Neural progenitor cell (in vitro differentiated cells): ENCODE measurements at regions not wholly inside any gene's neighbourhood (a gene's known extent, or its start where the extent isn't known, plus 50 kb on each side); places are given as distances from the start of the nearest gene placed in this dataset.

ENCODE experiments used
- DNase-seq: peaks from one replicate; pipeline ENCODE4 v3.0.0-alpha.2; 2016; ENCODE audit warnings: low spot score
- H2AFZ ChIP-seq: fragments of 200-600 bp; sonication (generic); replicated peaks from 2 replicates; pipeline ENCODE4 v1.6.1; 2016; ENCODE audit warnings: antibody characterized with exemption
- H3F3A ChIP-seq: fragments of 200-600 bp; sonication (generic); 2 replicates; pipeline ENCODE4 v1.6.1; 2016; ENCODE audit warnings: antibody characterized with exemption, low read depth
- H3K27ac ChIP-seq: fragments of 200-600 bp; sonication (generic); 2 replicates; pipeline ENCODE4 v1.5.1; 2016; ENCODE audit warnings: mild to moderate bottlenecking
- H3K27me3 ChIP-seq: fragments of 200-600 bp; sonication (generic); 2 replicates; pipeline ENCODE4 v1.6.1; 2016; ENCODE audit warnings: mild to moderate bottlenecking, moderate library complexity
- H3K36me3 ChIP-seq: fragments of 200-600 bp; sonication (generic); 2 replicates; pipeline ENCODE4 v1.5.1; 2016
- H3K4me1 ChIP-seq: fragments of 200-600 bp; sonication (generic); 2 replicates; pipeline ENCODE4 v1.6.1; 2016; ENCODE audit warnings: mixed run types
- H3K4me2 ChIP-seq: fragments of 200-600 bp; sonication (generic); 2 replicates; pipeline ENCODE4 v1.6.1; 2016
- H3K4me3 ChIP-seq: fragments of 200-600 bp; sonication (generic); 2 replicates; pipeline ENCODE4 v1.5.1; 2016
- H3K79me2 ChIP-seq: fragments of 200-600 bp; sonication (generic); 2 replicates; pipeline ENCODE4 v1.6.1; 2016; ENCODE audit warnings: low read depth
- H3K9ac ChIP-seq: fragments of 200-600 bp; sonication (generic); 2 replicates; pipeline ENCODE4 v1.6.1; 2016
- H3K9me3 ChIP-seq: fragments of 200-600 bp; sonication (generic); 2 replicates; pipeline ENCODE4 v1.5.1; 2016; ENCODE audit warnings: low read depth
- H4K20me1 ChIP-seq: fragments of 200-600 bp; sonication (generic); 2 replicates; pipeline ENCODE4 v1.6.1; 2016; ENCODE audit warnings: low read depth
- H3K27ac Mint-ChIP-seq: 3 replicates; pipeline ENCODE4 v1.8.0; 2021; ENCODE audit warnings: mixed read lengths
- H3K27me3 Mint-ChIP-seq: 2 replicates; pipeline ENCODE4 v1.8.0; 2022; ENCODE audit warnings: low read depth, mild to moderate bottlenecking, inconsistent platforms, moderate library complexity, mixed read lengths; ENCODE audit not compliant: insufficient read depth
- H3K36me3 Mint-ChIP-seq: 3 replicates; pipeline ENCODE4 v1.8.0; 2021; ENCODE audit warnings: mixed read lengths
- H3K4me1 Mint-ChIP-seq: 3 replicates; pipeline ENCODE4 v1.8.0; 2021; ENCODE audit warnings: mixed read lengths
- H3K4me3 Mint-ChIP-seq: 3 replicates; pipeline ENCODE4 v1.8.0; 2021; ENCODE audit warnings: mild to moderate bottlenecking, moderate library complexity, mixed read lengths
- H3K9me3 Mint-ChIP-seq: 3 replicates; pipeline ENCODE4 v1.8.0; 2020; ENCODE audit warnings: mixed read lengths
- EZH2 ChIP-seq: fragments of 200-600 bp; sonication (generic); IDR thresholded peaks from 2 replicates; pipeline ENCODE4 v1.6.1; 2017; ENCODE audit warnings: antibody characterized with exemption, mild to moderate bottlenecking, moderate library complexity
- EZH2phosphoT487 ChIP-seq: fragments of 200-600 bp; sonication (generic); IDR thresholded peaks from 2 replicates; pipeline ENCODE4 v1.6.1; 2017; ENCODE audit warnings: antibody characterized with exemption
- TF ChIP-seq, protein P1 (sequence below): fragments of 200-600 bp; sonication (generic); IDR thresholded peaks from 2 replicates; pipeline ENCODE4 v1.5.1; 2017; ENCODE audit warnings: antibody characterized with exemption, mild to moderate bottlenecking

GRCh38 chr15:31245135-31245689 is 81.4 kb upstream of the KLF13 start:
- H3K9me3 Mint-ChIP-seq = peaks cover 2% of the 10 kb centered on the region
- no peak overlapping the region for H2AFZ ChIP-seq
- no peak overlapping the region for H3K27ac ChIP-seq
- no peak overlapping the region for H3K4me2 ChIP-seq
- TF ChIP-seq EZH2 = no peak
- TF ChIP-seq EZH2phosphoT487 = no peak
- TF ChIP-seq, protein P1, sequence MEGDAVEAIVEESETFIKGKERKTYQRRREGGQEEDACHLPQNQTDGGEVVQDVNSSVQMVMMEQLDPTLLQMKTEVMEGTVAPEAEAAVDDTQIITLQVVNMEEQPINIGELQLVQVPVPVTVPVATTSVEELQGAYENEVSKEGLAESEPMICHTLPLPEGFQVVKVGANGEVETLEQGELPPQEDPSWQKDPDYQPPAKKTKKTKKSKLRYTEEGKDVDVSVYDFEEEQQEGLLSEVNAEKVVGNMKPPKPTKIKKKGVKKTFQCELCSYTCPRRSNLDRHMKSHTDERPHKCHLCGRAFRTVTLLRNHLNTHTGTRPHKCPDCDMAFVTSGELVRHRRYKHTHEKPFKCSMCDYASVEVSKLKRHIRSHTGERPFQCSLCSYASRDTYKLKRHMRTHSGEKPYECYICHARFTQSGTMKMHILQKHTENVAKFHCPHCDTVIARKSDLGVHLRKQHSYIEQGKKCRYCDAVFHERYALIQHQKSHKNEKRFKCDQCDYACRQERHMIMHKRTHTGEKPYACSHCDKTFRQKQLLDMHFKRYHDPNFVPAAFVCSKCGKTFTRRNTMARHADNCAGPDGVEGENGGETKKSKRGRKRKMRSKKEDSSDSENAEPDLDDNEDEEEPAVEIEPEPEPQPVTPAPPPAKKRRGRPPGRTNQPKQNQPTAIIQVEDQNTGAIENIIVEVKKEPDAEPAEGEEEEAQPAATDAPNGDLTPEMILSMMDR = no peak
- no peaks in the 10 kb centered on the region for H3K4me1 ChIP-seq
- H3F3A ChIP-seq = no peaks in the 10 kb centered on the region
- H3K36me3 ChIP-seq = no peaks in the 10 kb centered on the region
- no peaks in the 10 kb centered on the region for H3K27me3 ChIP-seq
- H4K20me1 ChIP-seq = no peaks in the 10 kb centered on the region
- H3K27me3 Mint-ChIP-seq = peaks cover 3% of the 10 kb centered on the region
- H3K4me1 Mint-ChIP-seq = no peaks in the 10 kb centered on the region
- H3K36me3 Mint-ChIP-seq = no peaks in the 10 kb centered on the region
- DNase-seq = no peak
- no peak overlapping the region for H3K4me3 Mint-ChIP-seq
- H3K4me3 ChIP-seq = no peak overlapping the region
- H3K9ac ChIP-seq = no peak overlapping the region
- H3K27ac Mint-ChIP-seq = no peak overlapping the region
- no peaks in the 10 kb centered on the region for H3K79me2 ChIP-seq
- no peaks in the 10 kb centered on the region for H3K9me3 ChIP-seq

GRCh38 chr15:31245756-31246155 is 80.9 kb upstream of the KLF13 start:
- Mint-ChIP-seq H3K27me3 (peaks cover 4% of the 10 kb centered on the region), H3K36me3 (no peaks in the 10 kb centered on the region), H3K27ac (no peak overlapping the region), H3K4me3 (no peak overlapping the region), H3K4me1 (no peaks in the 10 kb centered on the region), H3K9me3 (peaks cover 2% of the 10 kb centered on the region)
- no peak overlapping the region for H3K27ac ChIP-seq
- H2AFZ ChIP-seq = no peak overlapping the region
- no peaks in the 10 kb centered on the region for H4K20me1 ChIP-seq
- no peak overlapping the region for H3K9ac ChIP-seq
- H3K36me3 ChIP-seq = no peaks in the 10 kb centered on the region
- H3K4me2 ChIP-seq = no peak overlapping the region
- no peaks in the 10 kb centered on the region for H3K9me3 ChIP-seq
- no peaks in the 10 kb centered on the region for H3K27me3 ChIP-seq
- H3K4me3 ChIP-seq = no peak overlapping the region
- TF ChIP-seq, protein P1 = no peak
- TF ChIP-seq EZH2 (no peak), EZH2phosphoT487 (no peak)
- H3K4me1 ChIP-seq = no peaks in the 10 kb centered on the region
- DNase-seq = no peak
- H3K79me2 ChIP-seq = no peaks in the 10 kb centered on the region
- H3F3A ChIP-seq = no peaks in the 10 kb centered on the region

- Mint-ChIP-seq H3K4me1 (peaks cover 5% of the 10 kb centered on the region), H3K27ac (no peak overlapping the region), H3K4me3 (no peak overlapping the region), H3K27me3 (peaks cover 4% of the 10 kb centered on the region), H3K36me3 (no peaks in the 10 kb centered on the region), H3K9me3 (no peaks in the 10 kb centered on the region)
- H3K9ac ChIP-seq = no peak overlapping the region
- H3K9me3 ChIP-seq = no peaks in the 10 kb centered on the region
- no peak overlapping the region for H2AFZ ChIP-seq
- H3K36me3 ChIP-seq = no peaks in the 10 kb centered on the region
- H3K79me2 ChIP-seq = no peaks in the 10 kb centered on the region
- no peaks in the 10 kb centered on the region for H4K20me1 ChIP-seq
- H3F3A ChIP-seq = no peaks in the 10 kb centered on the region
- H3K4me1 ChIP-seq = no peaks in the 10 kb centered on the region
- no peak overlapping the region for H3K27ac ChIP-seq
- H3K4me3 ChIP-seq = no peak overlapping the region
- no peak overlapping the region for H3K4me2 ChIP-seq
- TF ChIP-seq, protein P1 = no peak
- no peak for TF ChIP-seq EZH2
- TF ChIP-seq EZH2phosphoT487 = no peak
- DNase-seq = no peak
- H3K27me3 ChIP-seq = no peaks in the 10 kb centered on the region
Measured at GRCh38 chr15:31247404-31247803, 79.2 kb upstream of the KLF13 start.
